GM19397 (cell line): ENCODE measurements at regions not wholly inside any gene's neighbourhood (a gene's known extent, or its start where the extent isn't known, plus 50 kb on each side); places are given as distances from the start of the nearest gene placed in this dataset.

Experiments used
- ATAC-seq: cut with Tn5 transposase; IDR thresholded peaks from one replicate; pipeline ENCODE4 v1.9.1; 2021; ENCODE audit warnings: mild to moderate bottlenecking, moderate library complexity; ENCODE audit not compliant: unreplicated experiment

DNA sequence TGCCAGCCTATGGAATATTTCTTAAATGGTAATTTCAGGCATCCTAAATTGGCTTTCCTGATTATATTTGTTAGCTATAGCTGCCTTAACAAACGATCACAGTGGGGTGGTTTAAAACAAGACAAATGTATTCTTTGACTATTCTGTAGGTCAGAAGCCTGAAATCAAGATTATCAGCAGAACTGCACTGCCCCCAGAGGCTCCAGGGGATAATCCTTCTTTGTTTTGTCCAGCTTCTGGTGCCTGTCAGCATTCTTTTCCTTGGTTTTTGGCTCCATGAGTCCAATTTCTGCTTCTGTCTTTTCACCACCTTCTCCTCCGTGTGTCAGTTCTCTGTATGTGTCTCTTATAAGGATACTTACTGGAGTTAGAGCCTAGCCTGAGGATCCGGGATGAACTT lies 1282.2 kb upstream of the USP15 start:
- ATAC-seq, result no peak

DNA sequence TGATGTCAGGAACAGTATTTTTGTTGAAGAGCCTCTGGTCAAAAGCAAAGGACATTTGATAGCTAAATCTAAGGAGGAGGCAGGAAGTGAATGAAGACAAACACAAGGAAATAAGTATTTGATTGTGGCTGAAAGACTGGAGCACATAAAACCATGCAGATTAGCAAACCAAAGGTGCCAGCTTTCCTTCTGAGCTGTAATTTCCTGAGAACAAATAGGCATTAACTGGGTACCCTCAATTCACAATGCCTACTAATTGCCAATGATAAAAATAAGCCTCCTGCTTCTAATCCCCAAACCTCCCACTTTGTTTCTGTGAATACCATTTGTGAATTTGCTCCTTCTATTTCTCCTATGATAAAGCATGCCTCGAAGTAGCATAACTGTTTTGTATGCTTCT lies 1279.6 kb upstream of the USP15 start:
- no peak for ATAC-seq

DNA sequence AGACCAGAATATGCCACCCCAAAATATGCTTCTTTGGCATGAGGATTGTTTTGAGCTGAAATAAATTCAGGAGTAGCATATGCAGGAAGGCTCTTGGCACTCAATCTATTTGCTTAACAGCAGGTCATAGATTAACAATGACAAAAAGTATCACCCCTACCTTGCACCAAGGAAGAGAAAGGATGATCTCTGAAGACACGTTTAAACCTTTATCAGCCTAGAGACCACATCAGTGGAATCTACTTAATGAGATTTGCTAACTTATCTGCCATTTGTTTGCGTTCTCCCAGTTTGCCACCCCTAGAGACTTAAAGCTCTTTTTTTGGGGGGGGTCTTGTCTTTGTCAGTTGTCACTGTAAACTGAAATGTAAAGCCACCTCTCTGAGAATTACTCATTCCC lies 1278.7 kb upstream of the USP15 start:
- no peak for ATAC-seq

DNA sequence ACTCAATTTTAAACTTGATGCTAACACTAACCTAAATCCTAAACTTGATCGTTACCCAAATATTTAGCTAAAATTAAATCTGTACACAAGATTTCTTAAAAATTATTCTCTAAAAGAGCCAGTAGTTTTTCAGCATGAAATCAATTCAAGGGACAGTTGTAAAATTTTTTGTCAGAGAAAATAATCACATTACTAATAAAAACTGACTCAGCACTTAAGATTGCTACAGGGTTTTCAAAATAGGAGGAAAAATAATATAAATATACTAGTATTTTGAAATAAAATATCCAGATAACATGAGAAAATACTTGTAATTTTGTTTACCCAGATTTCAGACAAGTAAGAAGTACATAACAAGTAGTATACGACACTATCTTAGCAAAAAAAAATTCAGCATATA lies 1268.1 kb upstream of the USP15 start:
- ATAC-seq, result no peak

DNA sequence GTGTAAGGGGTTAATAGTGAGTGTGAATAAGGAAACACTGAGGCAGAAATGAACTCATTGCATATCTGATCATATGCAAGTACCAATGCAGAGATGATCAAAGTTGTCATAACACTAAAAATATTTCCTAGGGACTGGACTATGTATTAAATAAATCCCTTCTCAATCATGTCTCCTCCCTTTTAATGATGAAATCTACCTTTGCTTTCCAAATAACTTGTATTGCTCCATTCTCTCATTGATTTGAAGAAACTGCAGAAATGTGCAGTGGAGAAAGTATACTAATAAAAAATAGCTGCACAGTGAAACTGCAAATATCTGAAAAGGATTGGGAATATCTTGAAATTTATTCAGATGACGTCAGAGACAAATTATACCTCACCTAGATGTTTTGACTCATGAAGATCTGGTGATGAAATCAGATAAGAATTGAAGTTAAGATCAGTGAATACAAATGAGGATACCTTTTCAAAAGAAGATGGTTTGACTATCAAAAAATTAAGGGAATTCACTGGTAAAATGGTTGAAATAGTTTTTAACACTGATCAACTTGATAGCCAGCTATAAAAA lies 1264.9 kb upstream of the USP15 start:
- ATAC-seq, result no peak

DNA sequence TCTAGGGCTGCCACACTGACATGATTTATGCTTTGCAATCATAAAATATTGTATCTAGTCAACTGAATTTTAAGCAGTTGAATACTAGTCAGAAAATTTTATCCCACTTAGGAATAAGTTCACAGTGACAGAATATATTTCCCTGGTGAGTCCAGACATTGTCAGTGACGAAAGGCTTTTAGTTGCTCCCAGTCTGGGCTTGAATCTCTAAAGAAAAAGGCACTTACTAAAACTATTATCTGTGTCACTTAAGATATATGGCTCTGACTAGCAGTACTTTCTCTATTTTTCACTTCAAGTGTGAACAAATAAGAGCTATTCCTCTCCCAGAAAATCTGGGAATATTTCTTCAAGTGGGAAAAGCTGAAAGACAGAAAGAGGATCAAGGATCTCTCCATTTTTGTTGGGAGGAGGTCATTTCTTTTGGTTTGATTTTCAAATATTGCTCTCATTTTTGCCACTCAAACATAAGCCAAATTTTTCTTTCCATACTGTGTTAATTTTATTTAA lies 1262.3 kb upstream of the USP15 start:
- no peak for ATAC-seq

DNA sequence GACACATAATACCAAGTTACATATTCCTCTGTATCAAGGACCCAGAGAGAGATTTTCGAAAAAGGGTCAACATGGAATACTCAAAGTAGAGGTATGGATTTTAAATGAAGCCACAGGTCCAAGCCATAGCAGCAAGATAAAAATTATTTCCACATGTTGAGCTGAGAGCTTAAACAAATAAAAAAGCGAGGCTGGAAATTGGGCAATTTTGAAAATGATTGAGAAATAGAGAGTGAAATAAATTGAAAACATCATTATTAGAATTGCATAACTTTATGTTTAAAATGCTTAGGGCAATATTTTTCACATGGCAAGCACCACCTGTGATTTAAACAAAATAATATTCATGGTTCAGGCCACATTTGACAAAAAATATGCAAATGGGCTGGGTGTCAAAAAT lies 1251.0 kb upstream of the USP15 start:
- no peak for ATAC-seq

DNA sequence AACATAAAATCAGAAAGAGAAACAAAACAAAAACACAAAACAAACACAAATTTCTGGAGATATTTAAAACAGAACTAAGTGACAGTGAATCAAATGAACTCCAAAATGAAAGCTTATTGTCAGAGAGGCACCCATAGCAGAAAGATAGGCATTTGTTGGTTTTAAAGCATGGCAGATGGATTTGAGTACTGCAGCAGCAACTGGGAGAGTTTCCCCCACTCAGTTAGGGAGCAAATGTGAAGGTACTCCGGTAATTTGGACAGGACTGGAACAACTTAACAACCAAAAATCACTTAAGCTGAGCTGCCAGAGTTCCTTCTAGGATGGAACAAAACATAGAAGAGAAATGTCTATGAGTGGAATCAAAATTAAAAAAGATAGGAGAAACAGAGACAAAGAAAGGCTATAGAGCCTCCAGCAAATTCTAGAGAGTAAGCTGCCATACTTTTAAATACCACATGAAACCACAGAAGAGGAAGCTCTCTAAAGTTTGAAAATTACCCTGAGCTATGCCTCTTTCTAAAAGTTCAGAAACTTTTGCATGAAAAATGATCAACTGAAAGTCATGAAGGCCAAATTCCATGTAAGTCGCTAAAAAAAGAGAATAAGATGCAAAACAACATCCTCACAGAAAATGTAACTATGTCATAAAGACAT lies 1248.3 kb upstream of the USP15 start:
- ATAC-seq, result no peak

DNA sequence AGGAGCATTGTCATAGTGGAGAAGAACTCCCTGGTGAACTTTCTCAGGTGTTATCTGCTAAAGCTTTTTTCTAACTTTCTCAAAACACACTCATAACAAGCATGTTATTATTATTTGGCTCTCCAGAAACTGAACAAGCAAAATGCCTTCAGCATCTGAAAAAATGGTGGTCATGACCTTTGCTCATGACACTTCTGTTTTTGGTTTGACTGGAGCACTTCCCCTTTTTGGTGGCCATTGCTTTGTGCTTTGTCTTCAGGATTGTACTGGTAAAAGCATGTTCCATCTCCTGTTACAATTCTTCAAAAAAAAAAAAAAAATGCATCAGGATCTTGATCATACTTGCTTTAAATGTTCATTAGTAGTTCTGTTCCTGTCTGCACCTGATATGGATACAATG lies 1241.6 kb upstream of the USP15 start:
- ATAC-seq, result no peak

DNA sequence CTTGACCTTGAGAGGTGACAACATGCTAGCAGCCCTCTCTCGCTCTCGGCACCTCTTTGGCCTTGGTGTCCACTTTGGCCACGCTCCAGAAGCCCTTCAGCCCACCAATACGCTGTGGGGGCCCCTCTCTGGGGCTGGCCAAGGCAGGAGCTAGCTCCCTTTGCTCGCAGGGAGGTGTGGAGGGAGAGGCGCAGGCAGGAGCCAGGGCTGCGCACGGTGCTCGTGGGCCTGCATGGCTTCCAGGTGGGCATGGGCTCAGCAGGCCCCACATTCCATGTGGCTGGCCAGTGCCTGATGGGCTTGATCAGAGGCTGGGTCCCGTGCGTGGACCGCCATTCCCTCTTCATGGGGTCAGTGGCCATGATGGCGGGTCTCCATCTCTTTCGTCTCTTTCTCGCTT lies 1237.0 kb upstream of the USP15 start:
- no peak for ATAC-seq

DNA sequence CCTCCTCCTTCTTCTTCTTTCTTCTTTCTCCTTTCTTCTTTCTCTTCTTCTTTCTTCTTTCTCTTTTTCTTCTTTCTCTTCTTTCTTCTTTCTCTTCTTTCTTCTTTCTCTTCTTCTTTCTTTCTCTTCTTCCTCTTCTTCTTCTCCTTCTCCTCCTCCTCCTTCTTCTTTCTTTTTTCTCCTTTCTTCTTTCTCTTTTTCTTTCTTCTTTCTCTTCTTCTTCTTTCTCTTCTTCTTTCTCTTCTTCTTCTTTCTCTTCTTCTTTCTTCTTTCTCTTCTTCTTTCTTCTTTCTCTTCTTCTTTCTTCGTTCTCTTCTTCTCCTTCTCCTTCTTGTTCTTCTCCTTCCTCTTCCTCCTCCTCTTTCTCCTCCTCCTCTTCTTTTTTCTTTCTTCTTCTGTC lies 1230.7 kb upstream of the USP15 start:
- ATAC-seq, result no peak

DNA sequence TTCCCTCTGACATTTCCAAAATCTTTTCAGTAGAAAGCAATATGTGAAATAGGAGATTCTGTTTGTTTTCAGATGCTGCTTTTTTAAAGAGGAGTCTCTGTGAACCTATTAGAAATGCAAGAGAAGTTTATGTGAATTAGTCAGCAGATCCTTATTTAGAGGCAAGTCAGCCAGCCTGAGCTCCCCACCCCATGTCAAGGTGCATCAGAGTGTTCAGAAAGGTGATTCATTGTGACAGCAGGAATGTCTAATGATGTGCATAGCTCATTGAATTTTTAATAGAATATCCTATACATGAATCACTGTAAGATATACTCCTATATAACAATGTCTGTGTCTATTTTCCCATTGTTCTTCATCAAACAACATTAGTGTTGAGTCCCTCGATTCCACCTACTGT lies 1222.4 kb upstream of the USP15 start:
- no peak for ATAC-seq

DNA sequence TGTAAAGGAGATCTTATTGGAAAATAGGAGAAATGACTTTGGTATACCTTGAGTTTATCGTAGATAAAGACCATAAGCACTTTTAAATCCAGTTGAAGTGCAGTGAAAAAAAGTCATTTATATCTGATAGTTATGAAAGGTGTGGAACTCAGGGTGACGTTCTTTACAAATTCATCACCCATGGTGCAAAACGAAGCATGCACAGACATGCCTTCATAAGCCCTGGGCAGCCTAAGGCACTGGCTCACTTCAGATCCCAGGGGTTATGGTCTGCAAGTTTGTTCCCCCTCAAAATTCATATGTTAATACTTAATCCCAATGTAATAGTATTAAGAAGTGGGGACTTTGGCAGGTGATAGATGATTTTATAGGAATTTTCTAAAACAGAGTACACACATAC lies 1216.4 kb upstream of the USP15 start:
- ATAC-seq, result no peak

DNA sequence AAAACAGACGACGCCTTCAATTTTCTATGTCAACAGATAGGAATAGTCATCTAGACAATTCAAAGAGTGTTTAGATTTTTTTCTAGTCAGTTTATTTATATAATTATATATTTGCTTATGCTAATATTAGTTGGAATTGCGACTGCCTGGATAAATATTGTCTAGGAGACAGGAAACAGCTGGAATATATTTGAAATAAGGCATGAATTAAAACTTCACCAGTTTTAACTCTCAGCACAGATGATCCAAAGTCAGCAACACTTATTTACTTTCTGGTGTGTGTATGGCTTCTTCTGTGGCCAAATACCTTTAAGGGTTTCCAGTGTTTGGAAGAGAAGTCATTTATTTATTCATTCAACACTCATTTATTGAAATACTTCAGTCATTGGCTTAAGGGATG lies 1215.4 kb upstream of the USP15 start:
- ATAC-seq, result no peak

DNA sequence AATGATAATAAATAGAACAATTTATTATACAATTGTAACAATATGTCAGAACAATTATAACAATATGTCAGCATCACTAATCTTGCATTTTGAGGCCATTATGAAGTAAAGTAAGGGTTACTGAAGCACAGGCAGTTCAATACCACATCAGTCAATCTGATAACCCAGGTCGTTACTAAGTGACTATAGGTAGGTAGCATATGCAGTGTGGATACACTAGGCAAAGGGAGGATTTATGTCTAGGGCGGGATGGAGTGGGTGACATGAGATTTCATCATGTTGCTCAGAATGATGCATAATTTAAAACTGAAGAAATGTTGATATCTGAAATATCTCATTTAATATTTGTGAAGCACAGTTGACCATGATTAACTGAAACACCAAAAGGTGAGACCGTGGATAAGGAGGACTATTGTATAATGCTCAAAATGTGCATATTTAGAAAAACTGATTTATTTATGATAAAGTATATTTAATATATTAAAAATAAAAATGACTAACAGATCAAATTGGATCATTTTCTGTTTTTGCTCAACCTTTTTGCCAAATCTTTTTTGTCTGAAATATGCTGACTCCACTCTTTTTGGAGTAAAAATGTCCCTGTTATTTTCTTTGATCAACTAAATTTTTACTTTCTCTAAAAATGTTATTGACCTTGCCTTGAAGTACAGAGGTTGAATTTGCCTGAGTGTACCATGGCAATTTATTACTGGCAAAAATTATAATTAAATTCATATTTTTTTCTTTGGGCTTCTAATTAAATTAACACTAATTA lies 1189.4 kb upstream of the USP15 start:
- no peak for ATAC-seq

DNA sequence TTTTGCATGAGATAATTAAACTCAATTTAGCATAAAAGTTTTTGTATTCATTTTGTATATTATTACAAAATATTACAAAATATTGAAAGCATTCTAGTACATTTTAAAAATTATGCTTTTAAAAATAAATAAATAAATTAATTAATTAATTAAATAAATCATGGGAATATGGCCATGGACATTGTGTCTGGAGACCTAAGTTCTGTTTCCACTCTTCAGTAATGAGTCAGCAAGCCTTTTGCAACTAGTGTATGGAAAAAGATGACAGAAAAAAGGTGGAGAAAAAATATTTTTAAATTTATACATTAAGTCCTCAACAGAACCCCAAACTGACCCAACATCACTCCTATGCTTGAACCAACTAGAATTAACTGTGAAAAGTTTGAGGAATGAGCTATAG lies 1187.5 kb upstream of the USP15 start:
- ATAC-seq, result no peak

DNA sequence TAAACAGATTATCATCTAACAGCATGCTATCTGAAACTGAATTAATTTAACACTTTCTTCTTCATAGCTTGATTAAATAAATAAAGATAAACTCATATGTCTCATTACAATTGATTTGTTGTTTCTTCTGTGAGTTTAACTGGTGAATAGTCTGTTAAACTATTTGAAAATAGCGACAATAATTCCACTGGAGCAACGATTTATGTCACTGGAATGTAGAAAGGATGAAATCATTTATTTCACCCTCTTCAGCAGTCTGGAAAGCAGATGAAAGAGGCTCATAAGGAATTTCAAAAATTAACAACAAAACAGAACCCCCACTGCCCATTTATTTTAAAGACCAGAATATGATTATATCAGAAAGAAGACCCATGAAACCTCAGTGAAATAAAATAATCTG lies 1165.1 kb upstream of the USP15 start:
- no peak for ATAC-seq

DNA sequence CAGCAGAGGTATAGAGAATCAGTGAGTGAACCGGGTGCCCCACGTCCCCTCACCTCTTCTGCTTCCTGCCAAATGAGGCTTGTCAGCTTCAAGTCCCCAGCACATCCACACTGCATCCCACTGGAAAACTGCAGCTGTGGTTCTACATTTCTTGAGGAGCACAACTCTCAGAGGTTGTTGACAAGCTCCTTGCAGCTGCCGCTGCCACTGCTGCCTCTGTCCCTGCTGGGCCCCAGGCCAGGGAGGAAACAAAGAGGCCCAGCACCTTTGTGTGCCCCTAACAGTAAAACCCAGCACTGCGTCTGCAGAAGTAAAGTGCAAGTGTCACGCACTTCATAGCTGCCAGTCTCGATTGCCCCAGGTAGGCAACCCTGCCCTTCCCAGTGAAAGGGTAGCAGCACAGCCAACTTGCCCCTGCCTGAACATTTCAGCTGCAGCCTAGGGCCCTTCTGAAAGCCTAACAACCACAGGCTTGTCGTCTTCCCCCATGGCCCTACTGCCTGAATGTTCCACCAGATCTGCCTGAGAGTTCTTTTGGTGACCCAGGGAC lies 1162.1 kb upstream of the USP15 start:
- no peak for ATAC-seq

DNA sequence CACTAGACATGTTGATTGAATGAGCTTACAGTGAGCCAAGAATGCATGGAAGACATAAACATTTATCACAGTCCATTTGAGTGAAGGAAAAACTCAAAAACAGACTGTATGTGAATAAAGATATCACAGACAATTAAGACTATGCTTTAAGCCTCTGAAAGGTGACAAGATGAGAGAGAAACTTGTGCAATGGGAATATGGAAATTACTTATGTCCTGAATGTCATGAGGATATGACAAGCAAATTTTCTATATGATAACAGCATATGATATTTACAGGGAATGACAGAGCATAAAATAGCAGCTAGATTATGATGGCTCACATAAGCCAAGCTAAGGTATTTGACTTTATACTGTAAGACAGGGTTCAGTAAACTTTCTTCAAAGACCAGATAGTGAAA lies 1153.1 kb upstream of the USP15 start:
- ATAC-seq, result no peak

DNA sequence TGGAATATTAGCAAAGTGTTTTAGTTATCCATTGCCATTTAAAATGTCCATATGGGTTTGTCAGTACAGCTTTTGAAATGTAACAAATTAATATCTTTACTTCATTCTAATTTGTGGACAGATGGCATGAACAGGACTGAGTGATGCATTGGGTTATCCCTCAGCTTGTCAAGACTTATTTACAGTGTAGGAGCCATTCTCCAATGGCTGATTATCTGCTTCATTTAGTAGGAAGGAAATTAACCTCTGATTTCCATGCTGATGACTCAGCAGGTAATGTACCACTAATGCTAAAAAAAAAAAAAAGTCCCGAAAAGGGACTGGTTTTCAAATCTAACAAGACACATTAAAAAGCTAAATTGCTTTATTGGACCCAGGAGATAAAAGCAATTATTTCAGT lies 1149.0 kb upstream of the USP15 start:
- ATAC-seq, result no peak

DNA sequence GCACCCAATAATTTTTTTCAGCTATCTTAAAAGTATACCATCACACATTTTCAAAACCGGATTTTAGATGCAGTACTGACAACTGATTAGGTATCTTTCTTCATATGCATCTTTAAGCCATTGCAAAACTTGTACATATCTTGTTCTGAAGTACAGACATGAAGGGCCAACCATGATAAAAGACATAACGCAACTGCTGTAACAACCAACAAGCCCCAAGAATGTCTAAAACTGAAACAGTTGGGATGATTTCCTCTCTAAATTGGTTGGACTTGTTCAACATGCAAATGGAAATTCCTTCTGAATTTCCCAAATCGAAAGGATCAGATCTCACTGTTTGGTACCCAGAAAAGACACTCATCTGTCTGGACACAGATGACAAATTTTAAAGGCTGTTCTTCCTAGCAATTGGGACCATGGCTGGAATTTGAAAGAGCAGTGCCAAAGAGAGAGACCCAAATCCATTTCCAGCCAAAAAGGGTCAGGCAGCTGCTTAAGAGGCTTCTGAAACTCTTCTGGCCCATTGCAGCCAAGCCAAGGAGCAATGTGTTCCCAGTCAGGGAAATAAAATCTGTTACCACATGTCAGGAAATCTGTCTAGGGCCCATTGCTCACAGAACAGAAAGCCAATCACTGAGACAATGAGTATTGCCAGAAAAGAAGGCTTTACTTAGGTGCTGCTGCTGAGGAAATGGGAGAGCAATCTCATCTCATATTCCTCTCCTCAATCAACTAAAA lies 1122.4 kb upstream of the USP15 start:
- no peak for ATAC-seq
